Right lobe of liver (tissue), 6 donors: ENCODE measurements at regions not wholly inside any gene's neighbourhood (a gene's known extent, or its start where the extent isn't known, plus 50 kb on each side); places are given as distances from the start of the nearest gene placed in this dataset.
"Not testable (repeated sequence)": the region's sequence is repeated elsewhere in the genome, so short reads cannot be mapped to it uniquely, and the experiment has no call there.

Experiments used
- ATAC-seq, 4 donors: fragments of 200-7000 bp; cut with Tn5 transposase; one replicate each; pipeline ENCODE4 v1.9.1; 2020; ENCODE audit warnings: mild to moderate bottlenecking in 4 of 4, moderate library complexity in 4 of 4
- DNase-seq, 3 donors: peaks; one replicate each; pipeline ENCODE4 v3.0.0-alpha.2; 2020
- H3K27ac ChIP-seq, 3 donors: fragments of 200-600 bp; one replicate each; pipeline ENCODE4 v1.8.0; 2022
- H3K27me3 ChIP-seq, 2 donors: fragments of 200-600 bp; one replicate each; pipeline ENCODE4 v1.8.0; 2022
- H3K36me3 ChIP-seq, 4 donors: fragments of 200-600 bp; sonication (generic) in 1 of 4; one replicate each; pipeline versions ENCODE4 v1.5.1 to v1.8.0; 2017 to 2022; ENCODE audit warnings: control low read depth in 1 of 4
- H3K4me1 ChIP-seq, 4 donors: fragments of 200-600 bp; sonication (generic) in 1 of 4; one replicate each; pipeline versions ENCODE4 v1.5.1 to v1.8.0; 2017 to 2022; ENCODE audit warnings: control low read depth in 1 of 4
- H3K4me3 ChIP-seq, 3 donors: fragments of 200-600 bp; one replicate each; pipeline ENCODE4 v1.8.0; 2022
- H3K9me3 ChIP-seq, 4 donors: fragments of 200-600 bp; sonication (generic) in 1 of 4; one replicate each; pipeline versions ENCODE4 v1.5.1 to v1.8.0; 2017 to 2022; ENCODE audit warnings: control low read depth in 1 of 4
- POLR2A ChIP-seq: fragments of 450-650 bp; IDR thresholded peaks from one replicate; pipeline ENCODE4 v1.6.1; 2017; ENCODE audit warnings: antibody characterized with exemption, mild to moderate bottlenecking
- WGBS: methylation state at CpG from one replicate; pipeline ENCODE4 v1.1.6; 2018; ENCODE audit warnings: low coverage, low lambda C conversion rate; ENCODE audit not compliant: insufficient coverage; ENCODE audit errors: missing lambda C conversion rate; 5-methylcytosine and 5-hydroxymethylcytosine counted together
- intact Hi-C, 2 donors: fragments of 100-400 bp; cut with DNase I; formaldehyde crosslinking; loops; one replicate each; pipeline versions ENCODE4 v1.11.2 to v1.14.1; 2022
- TF ChIP-seq, protein P1 (sequence below), 4 donors: fragments of 200-600 bp in 3 of 4; fragments of 450-650 bp in 1 of 4; IDR thresholded peaks; one replicate each; pipeline versions ENCODE4 v1.5.1 to v1.8.0; 2016 to 2022; ENCODE audit warnings: antibody characterized with exemption in 4 of 4, mild to moderate bottlenecking in 2 of 4
- donor health status: DM: no; HTN: yes; CAD: no.
- donor health status: DM: no; HTN: no; CAD: no.
- donor health status: DM: no; HTN: no; CAD: no.
- donor health status: DM: no; HTN: yes; CAD: no.
- donor health status: DM: no; HTN: yes; CAD: no.

DNA sequence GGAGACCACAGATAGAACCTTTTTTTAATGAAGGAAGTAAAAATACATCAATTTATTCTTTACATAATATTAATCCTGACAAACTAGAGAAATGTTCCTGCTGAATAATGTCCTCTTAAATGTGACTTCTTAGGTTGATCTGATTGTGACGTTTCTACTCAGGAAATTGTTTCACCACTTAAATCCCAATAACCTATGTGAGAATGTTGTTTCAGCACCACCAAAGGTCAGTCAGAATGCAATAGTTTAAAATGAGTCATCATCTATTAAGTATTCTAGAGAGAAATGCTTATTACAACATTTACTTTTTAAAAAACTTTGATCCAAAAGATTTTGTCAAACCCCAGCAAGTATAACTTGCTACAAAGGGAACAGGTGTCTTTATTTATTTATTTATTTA, 155.4 kb upstream of the CACNA2D1 start:
- H3K27me3 ChIP-seq = no peaks in the 10 kb centered on the region
- no peak for DNase-seq
- 16% methylated on average over 1 of the region's 1 CpG for WGBS
- no peak for ATAC-seq
- no peaks in the 10 kb centered on the region for H3K9me3 ChIP-seq
- no peaks in the 10 kb centered on the region for H3K36me3 ChIP-seq
- no peak overlapping the region for H3K27ac ChIP-seq
- intact Hi-C loops = no loop called here
- TF ChIP-seq, protein P1, sequence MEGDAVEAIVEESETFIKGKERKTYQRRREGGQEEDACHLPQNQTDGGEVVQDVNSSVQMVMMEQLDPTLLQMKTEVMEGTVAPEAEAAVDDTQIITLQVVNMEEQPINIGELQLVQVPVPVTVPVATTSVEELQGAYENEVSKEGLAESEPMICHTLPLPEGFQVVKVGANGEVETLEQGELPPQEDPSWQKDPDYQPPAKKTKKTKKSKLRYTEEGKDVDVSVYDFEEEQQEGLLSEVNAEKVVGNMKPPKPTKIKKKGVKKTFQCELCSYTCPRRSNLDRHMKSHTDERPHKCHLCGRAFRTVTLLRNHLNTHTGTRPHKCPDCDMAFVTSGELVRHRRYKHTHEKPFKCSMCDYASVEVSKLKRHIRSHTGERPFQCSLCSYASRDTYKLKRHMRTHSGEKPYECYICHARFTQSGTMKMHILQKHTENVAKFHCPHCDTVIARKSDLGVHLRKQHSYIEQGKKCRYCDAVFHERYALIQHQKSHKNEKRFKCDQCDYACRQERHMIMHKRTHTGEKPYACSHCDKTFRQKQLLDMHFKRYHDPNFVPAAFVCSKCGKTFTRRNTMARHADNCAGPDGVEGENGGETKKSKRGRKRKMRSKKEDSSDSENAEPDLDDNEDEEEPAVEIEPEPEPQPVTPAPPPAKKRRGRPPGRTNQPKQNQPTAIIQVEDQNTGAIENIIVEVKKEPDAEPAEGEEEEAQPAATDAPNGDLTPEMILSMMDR (IDR thresholded peaks at IDR 0.05) = no peak
- TF ChIP-seq POLR2A = no peak
- no peak overlapping the region for H3K4me3 ChIP-seq
- H3K4me1 ChIP-seq = no peaks in the 10 kb centered on the region

DNA sequence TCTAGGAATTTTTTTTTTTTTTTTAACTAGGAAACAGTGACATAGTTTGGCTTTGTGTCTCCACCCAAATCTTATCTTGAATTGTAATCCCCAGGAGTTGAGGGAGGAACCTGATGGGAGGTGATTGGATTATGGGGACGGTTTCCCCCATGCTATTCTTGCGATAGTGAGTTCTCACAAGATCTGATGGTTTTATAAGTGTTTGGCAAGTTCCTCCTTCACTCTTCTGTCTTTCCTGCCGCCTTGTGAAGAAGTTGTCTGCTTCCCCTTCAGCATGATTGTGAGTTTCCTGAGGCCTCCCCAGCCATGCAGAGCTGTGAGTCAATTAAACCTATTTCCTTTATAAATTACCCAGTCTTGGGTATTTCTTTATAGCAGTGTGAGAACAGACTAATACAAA, 152.2 kb upstream of the CACNA2D1 start:
- H3K27me3 ChIP-seq, H3K9me3 ChIP-seq, H3K4me1 ChIP-seq, H3K27ac ChIP-seq, ATAC-seq, intact Hi-C loops, H3K36me3 ChIP-seq, DNase-seq, H3K4me3 ChIP-seq: not testable (repeated sequence)
- WGBS = 43% methylated on average over 3 of the region's 3 CpGs

DNA sequence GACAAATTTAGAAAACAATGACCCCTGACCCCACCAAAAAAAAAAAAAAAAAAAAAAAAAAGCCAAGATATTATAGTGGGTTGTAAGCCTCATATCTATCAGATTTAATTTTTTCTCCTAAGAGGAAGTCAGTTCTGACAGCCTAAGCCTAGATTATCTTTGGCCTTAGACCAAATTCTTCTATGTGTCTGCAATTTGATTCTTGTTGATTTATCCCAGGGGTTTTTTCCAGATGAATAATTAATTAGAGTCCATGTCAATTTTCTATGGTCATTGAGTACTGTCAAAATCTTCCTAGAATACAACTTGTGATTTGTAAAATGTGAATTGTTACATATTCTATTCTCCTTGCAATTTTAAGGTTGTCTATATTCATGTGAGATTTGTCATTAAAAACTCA, 151.6 kb upstream of the CACNA2D1 start:
- DNase-seq (no peak), ATAC-seq (no peak)
- Histone ChIP-seq H3K4me3 (no peak overlapping the region), H3K4me1 (no peaks in the 10 kb centered on the region), H3K27me3 (no peaks in the 10 kb centered on the region), H3K36me3 (no peaks in the 10 kb centered on the region), H3K27ac (no peak overlapping the region), H3K9me3 (no peaks in the 10 kb centered on the region)
- intact Hi-C loops = no loop called here
- TF ChIP-seq, protein P1 (IDR thresholded peaks at IDR 0.05) = no peak
- no peak for TF ChIP-seq POLR2A

DNA sequence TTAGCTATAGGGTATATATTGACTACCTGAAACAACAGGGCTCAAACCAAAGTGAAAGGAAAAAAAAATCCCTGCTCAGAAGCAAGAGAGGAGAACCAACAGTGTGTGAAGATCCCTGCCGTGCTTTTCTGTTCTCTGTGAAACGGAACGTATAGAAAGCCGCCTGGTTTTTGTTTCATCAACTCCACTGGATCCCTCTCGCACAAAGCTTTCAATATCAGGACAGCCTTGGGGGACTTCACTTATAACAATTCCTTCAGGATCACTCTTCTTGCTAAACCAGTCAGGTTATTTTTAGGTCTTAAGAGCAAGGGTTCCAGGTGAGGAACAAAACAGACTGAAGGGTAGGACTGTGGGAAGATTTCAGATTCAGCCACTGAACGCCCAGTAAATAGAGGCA, 151.1 kb upstream of the CACNA2D1 start:
- DNase-seq = no peak
- WGBS = 35% methylated on average over 6 of the region's 6 CpGs
- H3K27ac ChIP-seq = no peak overlapping the region
- TF ChIP-seq, protein P1 (IDR thresholded peaks at IDR 0.05) = no peak
- no peak for TF ChIP-seq POLR2A
- no peak for ATAC-seq
- H3K36me3 ChIP-seq = no peaks in the 10 kb centered on the region
- intact Hi-C loops = no loop called here
- H3K4me3 ChIP-seq = no peak overlapping the region
- H3K9me3 ChIP-seq = no peaks in the 10 kb centered on the region
- H3K27me3 ChIP-seq = no peaks in the 10 kb centered on the region
- no peaks in the 10 kb centered on the region for H3K4me1 ChIP-seq

DNA sequence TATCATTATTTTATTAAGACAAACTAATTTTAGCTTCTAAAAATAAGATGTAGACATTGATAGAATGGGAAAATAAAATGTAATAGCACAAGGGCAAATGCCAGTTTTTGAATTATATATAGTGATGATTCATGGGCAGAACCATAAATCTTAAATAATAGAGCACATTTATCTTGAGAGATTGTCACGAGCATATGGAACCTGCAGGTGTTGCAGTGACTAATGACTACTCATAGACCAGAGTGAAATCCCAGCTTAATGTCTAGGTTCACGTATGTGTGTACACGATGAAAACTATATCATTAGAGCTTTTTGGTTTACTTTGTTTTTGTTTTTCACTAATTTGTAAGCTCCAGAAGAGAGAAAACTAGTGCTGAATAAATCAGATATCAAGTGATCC, 150.2 kb upstream of the CACNA2D1 start:
- ATAC-seq (no peak), DNase-seq (no peak)

More for the DNA sequence above, 150.2 kb upstream of the CACNA2D1 start:
- H3K4me1 ChIP-seq = no peaks in the 10 kb centered on the region
- WGBS = 66% methylated on average over 3 of the region's 3 CpGs
- intact Hi-C loops = no loop called here
- H3K9me3 ChIP-seq = no peaks in the 10 kb centered on the region
- H3K36me3 ChIP-seq = no peaks in the 10 kb centered on the region
- TF ChIP-seq, protein P1 (IDR thresholded peaks at IDR 0.05) = no peak
- H3K27me3 ChIP-seq = no peaks in the 10 kb centered on the region
- no peak overlapping the region for H3K27ac ChIP-seq
- no peak overlapping the region for H3K4me3 ChIP-seq
